Umbilical cord (tissue), 1 donor: ENCODE measurements at regions not wholly inside any gene's neighbourhood (a gene's known extent, or its start where the extent isn't known, plus 50 kb on each side); places are given as distances from the start of the nearest gene placed in this dataset.

Experiments
- DNase-seq: peaks from one replicate; pipeline ENCODE4 v3.0.0-alpha.2; 2015; ENCODE audit warnings: low spot score

DNA sequence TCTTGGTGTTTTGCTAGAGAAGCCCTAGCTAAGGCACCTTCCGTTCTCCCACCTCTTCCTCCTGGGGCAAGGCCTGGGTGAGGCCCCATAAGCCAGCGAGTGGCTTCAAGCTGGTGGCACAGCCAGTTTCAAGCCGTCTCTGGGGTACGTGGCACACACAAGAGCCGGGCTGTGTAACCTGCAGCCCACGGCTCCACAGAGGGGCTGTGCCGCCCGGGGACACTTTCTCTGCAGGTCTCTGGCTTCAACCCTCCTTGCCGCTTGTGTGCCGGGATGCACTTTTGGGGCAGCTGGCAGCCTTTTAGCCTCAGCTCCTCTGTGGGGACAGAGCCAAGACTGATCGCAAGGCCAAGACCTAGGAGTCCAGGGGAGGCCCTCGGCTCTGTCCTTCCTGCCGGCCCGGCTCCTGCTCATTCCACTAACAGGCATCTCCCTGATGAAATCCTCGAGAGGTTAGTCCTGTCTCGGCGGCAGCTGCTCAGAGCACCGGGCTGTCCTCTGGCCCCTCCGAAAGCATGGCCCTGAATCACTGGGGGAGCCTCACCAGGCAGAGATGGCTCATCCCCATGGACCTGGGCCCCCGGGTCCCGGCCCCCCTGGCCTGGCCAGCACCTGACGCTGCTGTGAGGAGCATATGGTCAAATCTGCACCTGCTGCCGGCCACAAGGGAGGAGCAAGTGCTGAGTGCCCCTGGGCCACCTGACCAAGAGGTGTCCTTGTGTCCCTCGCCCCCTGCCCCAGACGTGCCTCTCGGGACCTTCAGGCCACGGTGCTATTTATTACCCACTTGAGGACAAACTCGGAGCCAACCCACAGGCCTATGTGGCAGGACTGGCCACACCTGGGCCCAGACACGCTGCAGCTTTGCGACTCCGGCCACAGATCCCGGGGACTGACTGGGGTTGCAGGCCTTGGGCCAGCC lies 98.5 kb downstream of the METRNL start:
- DNase-seq: no peak

DNA sequence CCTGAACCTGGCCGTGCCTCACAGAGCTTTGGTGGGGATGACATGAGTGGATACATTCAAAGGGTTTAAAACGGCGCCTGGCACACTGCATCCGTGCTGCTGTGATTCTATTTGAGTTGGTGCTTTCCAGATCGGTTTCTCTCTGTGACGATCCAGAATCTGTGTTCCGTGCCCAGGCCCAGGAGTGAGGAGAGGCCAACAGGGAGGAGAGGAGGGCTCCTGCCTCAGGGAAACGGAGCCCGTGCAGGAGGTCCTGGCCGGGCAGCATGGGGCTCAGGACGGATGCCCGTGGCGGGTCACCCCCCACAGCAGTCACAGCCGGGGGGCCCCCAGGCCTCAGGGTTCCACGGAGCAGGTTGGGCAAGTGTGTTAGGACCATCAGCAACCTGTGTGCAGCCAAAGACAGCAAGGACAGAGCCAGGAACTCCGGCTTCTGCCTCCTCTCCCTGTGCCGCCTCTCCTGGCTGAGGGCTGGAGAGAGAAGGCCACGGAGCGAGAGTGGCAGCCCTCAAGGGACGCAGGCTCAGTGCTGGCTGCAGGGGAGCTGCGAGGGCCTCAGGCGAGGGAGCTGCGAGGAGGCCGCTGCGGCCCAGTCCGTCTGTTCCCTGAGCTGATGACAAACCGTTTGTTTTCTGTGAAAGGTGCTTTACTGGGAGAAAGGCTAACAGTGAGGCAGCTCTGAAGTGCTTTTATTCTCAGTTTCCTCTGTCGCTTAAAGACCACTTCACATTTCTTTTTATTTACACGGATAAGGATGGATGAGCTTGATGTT lies 99.3 kb downstream of the METRNL start:
- DNase-seq: no peak

- no peak for DNase-seq
Observed at GRCh38 chr17:83179374-83179773, 100.0 kb downstream of the METRNL start.

- no peak for DNase-seq
Observed at GRCh38 chr17:83179811-83180210, 100.4 kb downstream of the METRNL start.

DNA sequence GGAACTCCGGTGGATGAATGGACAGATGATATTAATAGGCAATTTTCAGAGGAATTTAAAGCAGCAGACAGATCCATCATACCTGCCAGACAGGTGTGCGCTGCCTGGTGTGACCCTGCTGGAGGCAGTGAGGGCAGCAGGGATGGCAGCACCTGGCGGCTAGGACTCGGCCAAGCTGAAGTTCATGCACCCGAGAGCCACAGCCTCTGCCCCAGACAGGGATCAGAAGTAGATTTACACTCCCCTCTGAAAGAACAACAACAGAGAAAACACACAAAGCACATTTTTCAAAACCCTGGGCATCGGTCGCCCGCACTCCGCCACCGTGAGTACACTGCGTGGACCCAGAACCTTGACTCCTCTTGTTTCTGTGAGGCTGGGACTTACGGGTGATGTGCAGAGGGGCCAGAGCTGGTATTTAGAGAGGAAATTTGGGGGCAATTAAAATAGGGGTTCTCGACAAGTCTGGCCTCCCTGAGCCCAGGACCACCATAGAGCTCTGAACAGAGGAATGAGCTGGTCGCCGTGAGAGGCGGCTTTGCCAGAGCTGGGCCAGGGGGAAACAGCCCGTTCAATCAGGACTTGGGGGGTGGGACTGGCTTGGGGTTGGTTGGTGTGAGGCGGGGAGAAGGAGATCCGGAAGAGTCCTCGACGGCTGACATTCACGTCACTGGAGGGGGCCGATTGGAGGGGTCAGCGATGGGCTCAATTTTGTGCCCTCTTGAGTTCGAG lies 101.0 kb downstream of the METRNL start:
- DNase-seq: no peak

DNA sequence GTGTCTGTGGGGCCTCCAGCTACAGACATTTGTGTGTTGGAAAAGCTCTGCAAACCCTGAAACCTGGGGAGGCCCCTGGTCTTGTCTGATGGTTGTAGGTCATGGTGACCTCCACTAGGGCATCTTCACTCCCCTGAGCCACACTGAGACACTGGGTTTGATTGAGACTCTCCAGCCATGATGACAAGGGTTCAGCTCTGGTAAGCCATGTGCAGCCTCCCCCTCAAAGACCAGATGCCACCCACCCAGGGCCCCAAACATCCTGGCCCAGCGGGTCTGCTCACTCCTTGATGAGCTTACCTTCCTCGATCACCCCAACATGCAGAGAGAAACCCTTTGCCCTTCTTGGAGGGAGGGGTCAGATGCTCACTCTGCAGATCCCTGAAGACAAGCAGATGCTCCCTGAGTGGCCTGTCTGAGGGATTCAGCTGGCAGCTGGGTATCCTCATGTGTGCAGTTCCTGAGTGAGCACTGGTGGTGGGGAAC lies 101.6 kb downstream of the METRNL start:
- DNase-seq: peak; percentile 70

GRCh38 chr17:83181991-83182619 lies 102.7 kb downstream of the METRNL start:
- DNase-seq: no peak

- peak; percentile 51 for DNase-seq
Observed at GRCh38 chr17:83182620-83183101, 103.3 kb downstream of the METRNL start.

- DNase-seq: no peak
Observed at GRCh38 chr17:83183145-83183948, 103.9 kb downstream of the METRNL start.

DNA sequence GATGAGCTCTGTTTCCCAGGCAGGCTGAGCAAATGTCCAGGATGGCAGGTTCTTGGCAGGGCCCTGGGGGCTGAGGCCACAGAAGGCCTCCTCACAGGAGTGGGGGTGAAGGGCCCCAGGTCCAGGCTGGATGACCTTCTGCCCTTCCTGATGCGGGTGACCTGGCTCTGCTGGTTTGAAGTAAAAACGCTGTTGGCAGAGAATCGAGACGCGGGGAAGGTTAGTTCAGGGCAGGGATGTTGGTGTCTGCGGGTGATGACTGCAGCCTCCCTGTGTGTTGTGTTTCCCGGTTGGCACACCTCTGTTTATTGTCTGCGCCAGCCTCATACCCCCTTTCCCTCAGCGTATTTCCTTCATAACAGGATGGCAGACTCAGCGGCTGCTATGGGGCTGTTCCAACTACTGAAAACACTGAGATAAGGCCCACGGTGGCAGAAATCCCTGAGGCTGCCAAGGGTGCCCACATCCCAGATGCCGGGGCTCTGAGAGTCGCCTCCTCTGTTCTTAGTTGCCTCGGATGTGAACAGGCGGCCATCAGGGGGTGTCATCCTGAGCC lies 104.6 kb downstream of the METRNL start:
- no peak for DNase-seq

- DNase-seq: no peak
Observed at GRCh38 chr17:83185023-83186002, 105.9 kb downstream of the METRNL start.

DNA sequence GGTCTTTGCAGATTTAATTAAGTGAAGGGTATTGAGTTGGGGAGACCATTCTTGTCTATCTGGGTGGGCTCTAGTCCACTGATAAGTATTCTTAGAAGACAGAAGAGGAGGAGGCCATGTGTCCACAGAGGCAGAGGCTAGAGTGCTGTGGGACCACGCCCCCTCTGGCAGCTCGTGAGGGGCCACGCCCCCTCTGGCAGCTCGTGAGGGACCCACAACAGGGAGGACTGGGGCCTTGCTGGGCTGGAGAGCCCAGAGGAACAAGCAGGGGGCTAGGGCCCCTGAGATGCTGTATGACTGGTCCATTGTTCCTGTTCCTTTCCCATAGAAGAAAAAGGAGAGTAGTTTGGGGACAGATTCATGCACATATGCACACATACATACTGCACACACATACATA lies 106.8 kb downstream of the METRNL start:
- DNase-seq: no peak

DNA sequence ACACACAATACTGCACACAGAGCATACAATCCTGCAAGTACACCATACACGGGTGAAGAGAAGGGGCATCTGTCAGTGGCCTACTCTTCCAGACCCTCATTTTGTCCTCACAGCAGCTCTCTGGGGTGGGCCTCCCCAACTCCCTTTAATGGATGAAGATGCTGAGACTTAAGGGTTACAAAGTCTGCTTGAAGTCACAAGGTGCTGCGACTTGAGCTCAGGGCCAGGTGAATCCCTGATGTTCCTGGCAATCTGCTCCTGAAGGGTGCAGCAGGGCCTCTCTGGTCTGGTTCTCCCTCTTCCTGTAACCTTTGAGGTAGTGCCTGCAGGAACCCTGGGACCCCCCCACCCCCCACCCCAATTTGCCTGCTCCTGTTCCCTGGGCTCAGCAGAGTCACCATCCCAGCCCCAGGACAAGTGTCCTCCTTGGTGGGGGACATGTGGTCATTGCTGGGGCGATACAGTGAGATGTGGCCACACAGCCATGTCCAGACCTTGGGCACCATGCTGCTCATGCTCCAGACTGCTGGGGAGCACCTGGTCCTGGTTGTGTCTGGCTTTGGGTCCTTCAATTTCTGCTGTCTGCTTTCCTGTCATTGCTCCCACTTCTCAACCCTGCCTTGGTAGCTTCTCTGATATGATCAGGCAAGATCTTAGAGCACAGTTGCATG lies 107.5 kb downstream of the METRNL start:
- DNase-seq: no peak

- DNase-seq: no peak
Observed at GRCh38 chr17:83187782-83188311, 108.4 kb downstream of the METRNL start.

GRCh38 chr17:83189044-83190003 lies 109.9 kb downstream of the METRNL start:
- no peak for DNase-seq

GRCh38 chr17:83190004-83190385 lies 110.6 kb downstream of the METRNL start:
- DNase-seq: no peak
